ENCODE measurements at regions not wholly inside any gene's neighbourhood (a gene's known extent, or its start where the extent isn't known, plus 50 kb on each side); places are given as distances from the start of the nearest gene placed in this dataset.

DNA sequence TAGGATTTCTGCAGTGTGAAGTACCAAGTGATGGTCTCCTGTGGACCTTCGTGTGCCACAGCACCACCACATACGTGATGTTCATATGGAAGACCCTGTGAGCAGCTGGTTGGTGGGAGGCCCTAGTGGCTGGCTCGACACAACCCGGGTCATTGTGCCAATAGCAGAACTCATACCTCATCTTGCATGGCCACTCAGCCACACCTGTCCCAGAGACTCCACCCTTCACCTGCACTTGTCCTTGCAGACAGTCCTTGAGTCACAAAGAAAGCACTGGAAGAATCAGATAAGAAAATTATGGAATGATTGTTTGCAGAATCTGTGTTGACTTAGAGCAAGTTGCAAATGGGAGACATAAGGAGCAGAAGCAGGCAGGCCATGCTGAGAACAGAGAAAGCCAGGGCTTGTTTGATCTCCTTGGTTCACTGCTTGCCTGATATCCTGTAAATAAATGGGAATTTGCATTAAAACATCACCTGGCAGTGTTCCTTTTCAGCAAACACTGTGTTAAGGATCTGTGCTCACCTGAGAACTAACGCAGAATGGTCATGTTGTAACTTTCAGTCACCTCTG lies 307.7 kb downstream of the SIPA1L2 start:
- intact Hi-C loops (cut with micrococcal nuclease; ENCODE audit: unreplicated experiment) = no loop called here
- DNase-seq (ENCODE audit: low spot score) = no peak
- TF ChIP-seq EZH2 (IDR thresholded peaks at IDR 0.05; ENCODE audit: borderline replicate concordance, low read depth, low read length, poor library complexity, severe bottlenecking) = no peak
- TF ChIP-seq, protein P1, sequence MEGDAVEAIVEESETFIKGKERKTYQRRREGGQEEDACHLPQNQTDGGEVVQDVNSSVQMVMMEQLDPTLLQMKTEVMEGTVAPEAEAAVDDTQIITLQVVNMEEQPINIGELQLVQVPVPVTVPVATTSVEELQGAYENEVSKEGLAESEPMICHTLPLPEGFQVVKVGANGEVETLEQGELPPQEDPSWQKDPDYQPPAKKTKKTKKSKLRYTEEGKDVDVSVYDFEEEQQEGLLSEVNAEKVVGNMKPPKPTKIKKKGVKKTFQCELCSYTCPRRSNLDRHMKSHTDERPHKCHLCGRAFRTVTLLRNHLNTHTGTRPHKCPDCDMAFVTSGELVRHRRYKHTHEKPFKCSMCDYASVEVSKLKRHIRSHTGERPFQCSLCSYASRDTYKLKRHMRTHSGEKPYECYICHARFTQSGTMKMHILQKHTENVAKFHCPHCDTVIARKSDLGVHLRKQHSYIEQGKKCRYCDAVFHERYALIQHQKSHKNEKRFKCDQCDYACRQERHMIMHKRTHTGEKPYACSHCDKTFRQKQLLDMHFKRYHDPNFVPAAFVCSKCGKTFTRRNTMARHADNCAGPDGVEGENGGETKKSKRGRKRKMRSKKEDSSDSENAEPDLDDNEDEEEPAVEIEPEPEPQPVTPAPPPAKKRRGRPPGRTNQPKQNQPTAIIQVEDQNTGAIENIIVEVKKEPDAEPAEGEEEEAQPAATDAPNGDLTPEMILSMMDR (conservative IDR thresholded peaks at IDR 0.05; ENCODE audit: low read depth, low read length) = no peak
- ChIA-PET POLR2A (ENCODE audit: low non-redundant PET) (no interaction called here), CTCF (no interaction called here)
- H3K9me3 ChIP-seq (ENCODE audit: low read depth, low read length, poor library complexity, severe bottlenecking) = no peaks in the 10 kb centered on the region
- H3K27me3 ChIP-seq (replicated peaks; ENCODE audit: insufficient read depth, low read depth, low read length, poor library complexity) = no peaks in the 10 kb centered on the region
- no peaks in the 10 kb centered on the region for H3K4me1 ChIP-seq (ENCODE audit: insufficient read depth, low read length, poor library complexity, severe bottlenecking)
- no peak overlapping the region for H3K4me3 ChIP-seq (ENCODE audit: low read depth, low read length, poor library complexity, severe bottlenecking)
- H3K27ac ChIP-seq (ENCODE audit: low read depth, low read length, poor library complexity, severe bottlenecking) = no peak overlapping the region
- H3K36me3 ChIP-seq (ENCODE audit: insufficient read depth, low read length, poor library complexity, severe bottlenecking) = no peaks in the 10 kb centered on the region
- BruUV-seq (replicated peaks) = no TSS peak

DNA sequence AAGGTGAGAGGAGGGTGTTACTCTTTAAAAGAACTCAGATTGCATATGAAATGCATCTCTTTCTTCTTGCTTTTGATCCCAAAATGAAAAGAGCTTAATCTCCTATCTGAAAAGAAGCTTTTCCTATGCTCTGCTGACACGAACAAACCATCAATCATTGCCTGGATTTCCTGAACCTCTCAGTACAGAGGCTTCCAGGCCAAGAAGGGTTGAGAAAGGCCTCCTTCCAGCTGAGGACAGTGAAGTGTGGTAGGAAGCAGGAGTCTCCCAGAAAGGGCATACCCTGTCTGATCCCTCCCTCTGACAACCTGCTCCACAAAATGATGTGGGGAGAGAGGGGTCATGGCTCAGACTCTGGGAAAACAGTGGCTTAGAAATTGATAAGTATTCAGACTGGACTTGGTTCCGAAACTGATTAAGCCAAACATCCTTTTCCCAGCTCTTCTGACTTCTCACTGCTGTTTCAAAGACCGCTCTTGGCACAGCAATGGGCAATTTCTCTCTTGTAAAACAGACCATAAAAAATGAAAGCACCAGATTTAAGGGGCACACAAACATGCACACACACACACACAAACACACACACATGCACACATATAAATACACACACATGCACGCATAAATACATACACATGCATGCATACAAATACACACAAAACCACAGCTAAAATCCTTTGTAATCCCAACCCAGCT lies 310.3 kb downstream of the SIPA1L2 start:
- POLR2A ChIA-PET (ENCODE audit: low non-redundant PET) = no interaction called here
- H3K27ac ChIP-seq (ENCODE audit: low read depth, low read length, poor library complexity, severe bottlenecking) = no peak overlapping the region
- CTCF ChIA-PET = interaction anchor here (0.6 kb wide), 1 partner anchor 13 kb away, joined by 6 read pairs; no protein-coding TSS in a partner anchor
- H3K36me3 ChIP-seq (ENCODE audit: insufficient read depth, low read length, poor library complexity, severe bottlenecking) = no peaks in the 10 kb centered on the region
- TF ChIP-seq, protein P1 (conservative IDR thresholded peaks at IDR 0.05; ENCODE audit: low read depth, low read length) = no peak
- no TSS peak for BruUV-seq (replicated peaks)
- no peaks in the 10 kb centered on the region for H3K4me1 ChIP-seq (ENCODE audit: insufficient read depth, low read length, poor library complexity, severe bottlenecking)
- no peaks in the 10 kb centered on the region for H3K27me3 ChIP-seq (replicated peaks; ENCODE audit: insufficient read depth, low read depth, low read length, poor library complexity)
- no peak overlapping the region for H3K4me3 ChIP-seq (ENCODE audit: low read depth, low read length, poor library complexity, severe bottlenecking)
- intact Hi-C loops (cut with micrococcal nuclease; ENCODE audit: unreplicated experiment) = no loop called here
- no peaks in the 10 kb centered on the region for H3K9me3 ChIP-seq (ENCODE audit: low read depth, low read length, poor library complexity, severe bottlenecking)
- no peak for DNase-seq (ENCODE audit: low spot score)

DNA sequence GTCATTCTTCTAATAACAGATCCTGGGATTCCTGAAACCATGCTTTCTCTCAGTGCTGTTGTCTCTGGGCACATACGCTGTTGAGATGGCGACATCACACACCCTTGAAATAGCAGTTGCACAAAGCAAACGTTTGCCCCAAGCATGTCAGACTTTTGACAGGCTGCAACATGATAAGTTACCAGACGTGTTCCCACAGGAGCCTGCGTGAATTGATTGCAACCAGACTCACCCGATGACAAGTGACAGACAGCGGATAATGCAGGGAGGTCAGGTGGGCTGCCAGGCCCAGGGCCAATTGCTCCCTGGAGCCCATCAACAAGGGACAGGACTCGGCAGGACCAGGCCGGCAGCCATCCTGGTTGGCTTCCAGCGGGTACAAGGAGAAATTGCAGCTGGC lies 310.9 kb downstream of the SIPA1L2 start:
- Histone ChIP-seq H3K27me3 (replicated peaks; ENCODE audit: insufficient read depth, low read depth, low read length, poor library complexity) (no peaks in the 10 kb centered on the region), H3K9me3 (ENCODE audit: low read depth, low read length, poor library complexity, severe bottlenecking) (no peaks in the 10 kb centered on the region), H3K36me3 (ENCODE audit: insufficient read depth, low read length, poor library complexity, severe bottlenecking) (no peaks in the 10 kb centered on the region), H3K27ac (ENCODE audit: low read depth, low read length, poor library complexity, severe bottlenecking) (no peak overlapping the region), H3K4me1 (ENCODE audit: insufficient read depth, low read length, poor library complexity, severe bottlenecking) (no peaks in the 10 kb centered on the region), H3K4me3 (ENCODE audit: low read depth, low read length, poor library complexity, severe bottlenecking) (no peak overlapping the region)
- TF ChIP-seq EZH2 (IDR thresholded peaks at IDR 0.05; ENCODE audit: borderline replicate concordance, low read depth, low read length, poor library complexity, severe bottlenecking) = no peak
- intact Hi-C loops (cut with micrococcal nuclease; ENCODE audit: unreplicated experiment) = no loop called here
- BruUV-seq (replicated peaks) = no TSS peak
- DNase-seq (ENCODE audit: low spot score) = no peak
- ChIA-PET POLR2A (ENCODE audit: low non-redundant PET) (no interaction called here), CTCF (interaction anchor here (0.6 kb wide), 1 partner anchor 14 kb away, joined by 6 read pairs; no protein-coding TSS in a partner anchor)

DNA sequence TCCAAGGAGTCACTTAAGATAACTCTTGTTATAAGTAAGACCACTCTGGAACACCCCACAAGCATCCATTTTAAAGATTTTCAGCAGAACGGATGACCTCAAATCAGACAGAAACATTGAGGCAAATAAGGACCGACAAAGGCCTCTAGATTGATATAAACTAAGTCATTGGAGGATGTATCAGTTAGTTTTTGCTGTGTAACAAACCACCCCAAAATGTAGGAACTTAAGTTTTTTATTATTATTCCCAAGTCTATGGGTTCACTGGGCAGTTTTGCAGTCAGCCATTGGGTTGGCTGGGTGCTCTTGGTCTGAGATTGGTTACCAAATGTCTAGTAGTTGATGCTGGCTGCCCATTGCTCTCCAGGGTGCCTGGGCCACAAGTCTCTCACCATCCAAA lies 311.8 kb downstream of the SIPA1L2 start:
- no peaks in the 10 kb centered on the region for H3K4me1 ChIP-seq (ENCODE audit: insufficient read depth, low read length, poor library complexity, severe bottlenecking)
- TF ChIP-seq, protein P1 (conservative IDR thresholded peaks at IDR 0.05; ENCODE audit: low read depth, low read length) = no peak
- TF ChIP-seq EZH2 (IDR thresholded peaks at IDR 0.05; ENCODE audit: borderline replicate concordance, low read depth, low read length, poor library complexity, severe bottlenecking) = no peak
- no peak overlapping the region for H3K4me3 ChIP-seq (ENCODE audit: low read depth, low read length, poor library complexity, severe bottlenecking)
- H3K36me3 ChIP-seq (ENCODE audit: insufficient read depth, low read length, poor library complexity, severe bottlenecking) = no peaks in the 10 kb centered on the region
- ChIA-PET CTCF (no interaction called here), POLR2A (ENCODE audit: low non-redundant PET) (no interaction called here)
- no peak overlapping the region for H3K27ac ChIP-seq (ENCODE audit: low read depth, low read length, poor library complexity, severe bottlenecking)
- H3K27me3 ChIP-seq (replicated peaks; ENCODE audit: insufficient read depth, low read depth, low read length, poor library complexity) = no peaks in the 10 kb centered on the region
- no TSS peak for BruUV-seq (replicated peaks)
- intact Hi-C loops (cut with micrococcal nuclease; ENCODE audit: unreplicated experiment) = no loop called here
- no peak for DNase-seq (ENCODE audit: low spot score)
- no peaks in the 10 kb centered on the region for H3K9me3 ChIP-seq (ENCODE audit: low read depth, low read length, poor library complexity, severe bottlenecking)
